ENCODE measurements at regions not wholly inside any gene's neighbourhood (a gene's known extent, or its start where the extent isn't known, plus 50 kb on each side); places are given as distances from the start of the nearest gene placed in this dataset.
A peak's percentile ranks its signal among the peaks of the same experiment; 100 is the strongest.

- BruUV-seq (replicated peaks) = no TSS peak
- dilution Hi-C loops (cut with HindIII; ENCODE audit: low sequenced_read_pairs, unreplicated experiment) = no loop called here
- H4K8ac ChIP-seq (ENCODE audit: low read depth in 2 of 2, low read length in 2 of 2) = no peak overlapping the region
Measured at GRCh38 chr10:108544500-108545120, 1378.7 kb downstream of the XPNPEP1 start.

More at GRCh38 chr10:108544500-108545120, 1378.7 kb downstream of the XPNPEP1 start:
- 100% methylated on average over 1 of the region's 10 CpGs; no CpG with 5 or more reads in 1 of the 2 experiments for WGBS, 2 experiments (ENCODE audit: extremely low coverage in 2 of 2, insufficient read length in 1 of 2)
- in situ Hi-C loops (cut with MboI; ENCODE audit: low sequenced_read_pairs) = no loop called here
- H2AK9ac ChIP-seq (replicated peaks; ENCODE audit: low read depth, low read length, poor library complexity) = no peak overlapping the region
- no peaks in the 10 kb centered on the region for H3K79me1 ChIP-seq (ENCODE audit: low read depth in 1 of 2, low read length in 2 of 2)
- no peaks in the 10 kb centered on the region for H3K9me3 ChIP-seq (ENCODE audit: control insufficient read depth, insufficient read depth, low read length)
- no peak overlapping the region for H2BK15ac ChIP-seq (ENCODE audit: low read depth, low read length)
- H3K4me1 ChIP-seq (ENCODE audit: control insufficient read depth, insufficient read depth, low read length) = no peaks in the 10 kb centered on the region
- no peak overlapping the region for H2BK20ac ChIP-seq (ENCODE audit: low read depth, low read length)
- no peaks in the 10 kb centered on the region for H4K20me1 ChIP-seq (ENCODE audit: insufficient read depth, low read length)
- no peak overlapping the region for H4K5ac ChIP-seq (ENCODE audit: low read depth, low read length)
- H3K27me3 ChIP-seq (ENCODE audit: control insufficient read depth, insufficient read depth, low read length) = no peaks in the 10 kb centered on the region
- no peak overlapping the region for H2BK5ac ChIP-seq (ENCODE audit: low read depth, low read length, poor library complexity, severe bottlenecking)
- intact Hi-C loops (cut with micrococcal nuclease) = loop anchor here (2.0 to 5.0 kb wide), 2 partner anchors 883 to 1920 kb away; no protein-coding TSS in a partner anchor
- peak; percentile 83 for ATAC-seq (ENCODE audit: low read depth)
- H3K4ac ChIP-seq (ENCODE audit: low read depth, low read length) = no peak overlapping the region
- CTCF ChIA-PET = no interaction called here
- peak; percentile 23 for DNase-seq
- no peak overlapping the region for H3K9ac ChIP-seq (ENCODE audit: low read depth, low read length)
- H3K23ac ChIP-seq (ENCODE audit: low read depth, low read length) = no peak overlapping the region
- no peak overlapping the region for H2BK120ac ChIP-seq (ENCODE audit: low read depth, low read length)
- no peak overlapping the region for H2AK5ac ChIP-seq (ENCODE audit: low read depth, low read length)
- H3K56ac ChIP-seq (ENCODE audit: extremely low read depth, insufficient read depth, low read length) = no peak overlapping the region
- H3K9me1 ChIP-seq (ENCODE audit: insufficient read depth, low read length) = no peaks in the 10 kb centered on the region
- H3K14ac ChIP-seq (replicated peaks; ENCODE audit: low read depth, low read length) = no peak overlapping the region
- no peak overlapping the region for H3K4me2 ChIP-seq (ENCODE audit: low read depth, low read length)
- no peak overlapping the region for H3K4me3 ChIP-seq (ENCODE audit: insufficient read depth, low read depth, low read length)
- H3K36me3 ChIP-seq (ENCODE audit: control insufficient read depth, insufficient read depth, low read length) = no peaks in the 10 kb centered on the region
- POLR2A ChIA-PET (ENCODE audit: unreplicated experiment) = no interaction called here
- H2AFZ ChIP-seq (replicated peaks; ENCODE audit: low read length, poor library complexity) = no peak overlapping the region
- no peak overlapping the region for H3K27ac ChIP-seq (ENCODE audit: insufficient read depth, low read length)
- no peak for TF ChIP-seq POLR2A (IDR thresholded peaks at IDR 0.05; ENCODE audit: low read depth, low read length)
- peak; percentile 67 for TF ChIP-seq CTCF (conservative IDR thresholded peaks at IDR 0.05; ENCODE audit: low read depth, low read length)
- TF ChIP-seq MAZ (IDR thresholded peaks at IDR 0.05; ENCODE audit: borderline replicate concordance, low read depth, low read length) = no peak
- TF ChIP-seq CEBPB (IDR thresholded peaks at IDR 0.05; ENCODE audit: low read depth, low read length) = no peak
- TF ChIP-seq SMC3 (IDR thresholded peaks at IDR 0.05; ENCODE audit: low read depth, low read length) = peak; percentile 62
- no peak for TF ChIP-seq ELK1 (IDR thresholded peaks at IDR 0.05; ENCODE audit: borderline replicate concordance, low read depth, low read length)
- no peak for TF ChIP-seq RFX5 (IDR thresholded peaks at IDR 0.05; ENCODE audit: low read depth, low read length)
- TF ChIP-seq MXI1 (IDR thresholded peaks at IDR 0.05; ENCODE audit: borderline replicate concordance, low read depth, low read length) = no peak
- no peak for TF ChIP-seq RCOR1 (IDR thresholded peaks at IDR 0.05; ENCODE audit: insufficient replicate concordance, low read length)
- TF ChIP-seq MAFK (IDR thresholded peaks at IDR 0.05; ENCODE audit: low read depth, low read length) = no peak
- peak; percentile 73 for TF ChIP-seq RAD21 (IDR thresholded peaks at IDR 0.05; ENCODE audit: low read length)
- TF ChIP-seq USF2 (IDR thresholded peaks at IDR 0.05; ENCODE audit: low read depth, low read length) = no peak
- no peak for TF ChIP-seq CHD1 (IDR thresholded peaks at IDR 0.05; ENCODE audit: low read depth, low read length)
- no peak overlapping the region for H3K18ac ChIP-seq (ENCODE audit: low read depth, low read length)
- H4K91ac ChIP-seq (ENCODE audit: insufficient read depth, low read depth, low read length) = no peak overlapping the region

All from IMR-90 (cell line).